IMR-90 (cell line): ENCODE measurements at regions not wholly inside any gene's neighbourhood (a gene's known extent, or its start where the extent isn't known, plus 50 kb on each side); places are given as distances from the start of the nearest gene placed in this dataset.

Experiments used
- ATAC-seq: fragments of 200-7000 bp; cut with Tn5 transposase; 2 replicates; pipeline ENCODE4 v1.9.1; 2020; ENCODE audit warnings: low read depth, mild to moderate bottlenecking, moderate library complexity
- BruUV-seq: library from RNA; stranded (reverse); fragments of 400-500 nt; replicated peaks from 2 replicates; lab custom pipeline; 2021; lab: Mats Ljungman, UMichigan
- CTCF ChIA-PET: fragments of 300-600 bp; formaldehyde crosslinking; extraction: SDS; loops from one replicate; lab custom pipeline; 2021; ENCODE audit warnings: antibody characterized with exemption; lab: Yijun Ruan, JAX
- POLR2A ChIA-PET: fragments of 300-600 bp; sonication (Branson Sonifier 250); formaldehyde crosslinking; loops from one replicate; lab custom pipeline; 2022; ENCODE audit warnings: antibody characterized with exemption; ENCODE audit not compliant: unreplicated experiment; lab: Charles Lee
- DNase-seq: peaks from one replicate; pipeline ENCODE4 v3.0.0; 2013
- H2AFZ ChIP-seq: replicated peaks from 2 replicates; pipeline ENCODE3; 2013; ENCODE audit warnings: low read length, mild to moderate bottlenecking; ENCODE audit not compliant: poor library complexity
- H2AK5ac ChIP-seq: 2 replicates; pipeline ENCODE4 v1.6.1; 2013; ENCODE audit warnings: low read depth, low read length, inconsistent platforms
- H2AK9ac ChIP-seq: replicated peaks from 2 replicates; pipeline ENCODE3; 2013; ENCODE audit warnings: mild to moderate bottlenecking, low read depth, low read length, moderate library complexity; ENCODE audit not compliant: poor library complexity
- H2BK120ac ChIP-seq: 2 replicates; pipeline ENCODE4 v1.6.1; 2013; ENCODE audit warnings: low read depth, low read length, inconsistent platforms
- H2BK15ac ChIP-seq: 3 replicates; pipeline ENCODE4 v1.6.1; 2013; ENCODE audit warnings: low read depth, low read length, inconsistent platforms
- H2BK20ac ChIP-seq: 2 replicates; pipeline ENCODE4 v1.6.1; 2013; ENCODE audit warnings: low read depth, mild to moderate bottlenecking, inconsistent platforms, low read length, moderate library complexity
- H2BK5ac ChIP-seq: 2 replicates; pipeline ENCODE4 v1.6.1; 2013; ENCODE audit warnings: mild to moderate bottlenecking, low read depth, low read length, inconsistent platforms; ENCODE audit not compliant: poor library complexity, severe bottlenecking
- H3K14ac ChIP-seq: replicated peaks from 2 replicates; pipeline ENCODE4 v1.6.1; 2013; ENCODE audit warnings: low read depth, low read length, inconsistent platforms
- H3K18ac ChIP-seq: 2 replicates; pipeline ENCODE4 v1.6.1; 2013; ENCODE audit warnings: low read depth, low read length, control low read depth
- H3K23ac ChIP-seq: 2 replicates; pipeline ENCODE4 v1.6.1; 2013; ENCODE audit warnings: low read depth, low read length, inconsistent platforms
- H3K27ac ChIP-seq: 2 replicates; pipeline ENCODE4 v1.5.1; 2013; ENCODE audit warnings: mild to moderate bottlenecking, control low read depth, low read length; ENCODE audit not compliant: insufficient read depth
- H3K27me3 ChIP-seq: 2 replicates; pipeline ENCODE4 v1.6.1; 2013; ENCODE audit warnings: low read length; ENCODE audit not compliant: control insufficient read depth, insufficient read depth
- H3K36me3 ChIP-seq: 2 replicates; pipeline ENCODE4 v1.6.1; 2013; ENCODE audit warnings: low read length, mixed read lengths; ENCODE audit not compliant: control insufficient read depth, insufficient read depth
- H3K4ac ChIP-seq: 2 replicates; pipeline ENCODE4 v1.6.1; 2013; ENCODE audit warnings: low read depth, low read length, inconsistent platforms
- H3K4me1 ChIP-seq: 2 replicates; pipeline ENCODE4 v1.6.1; 2013; ENCODE audit warnings: low read length, mixed read lengths; ENCODE audit not compliant: control insufficient read depth, insufficient read depth
- H3K4me2 ChIP-seq: 2 replicates; pipeline ENCODE4 v1.6.1; 2013; ENCODE audit warnings: low read depth, mild to moderate bottlenecking, control low read depth, low read length, moderate library complexity
- H3K4me3 ChIP-seq: 2 replicates; pipeline ENCODE4 v1.5.1; 2013; ENCODE audit warnings: low read depth, mild to moderate bottlenecking, control low read depth, low read length, moderate library complexity; ENCODE audit not compliant: insufficient read depth
- H3K56ac ChIP-seq: 2 replicates; pipeline ENCODE4 v1.6.1; 2013; ENCODE audit warnings: low read length, inconsistent platforms; ENCODE audit not compliant: insufficient read depth; ENCODE audit errors: extremely low read depth
- H3K79me1 ChIP-seq, 2 experiments: 2 replicates each; pipeline ENCODE4 v1.6.1; 2013; ENCODE audit warnings: low read length in 2 of 2, inconsistent platforms in 1 of 2, low read depth in 1 of 2
- H3K9ac ChIP-seq: 2 replicates; pipeline ENCODE4 v1.6.1; 2013; ENCODE audit warnings: low read depth, low read length, control low read depth
- H3K9me1 ChIP-seq: 2 replicates; pipeline ENCODE4 v1.6.1; 2013; ENCODE audit warnings: low read length, inconsistent platforms; ENCODE audit not compliant: insufficient read depth
- H3K9me3 ChIP-seq: 2 replicates; pipeline ENCODE4 v1.6.1; 2013; ENCODE audit warnings: low read length; ENCODE audit not compliant: control insufficient read depth, insufficient read depth
- H4K20me1 ChIP-seq: 2 replicates; pipeline ENCODE4 v1.6.1; 2013; ENCODE audit warnings: low read length, inconsistent platforms; ENCODE audit not compliant: insufficient read depth
- H4K5ac ChIP-seq: 2 replicates; pipeline ENCODE4 v1.6.1; 2013; ENCODE audit warnings: mild to moderate bottlenecking, low read depth, low read length, control low read depth
- H4K8ac ChIP-seq, 2 experiments: 2 replicates each; pipeline ENCODE4 v1.6.1; 2013; ENCODE audit warnings: low read depth in 2 of 2, low read length in 2 of 2, control low read depth in 1 of 2, inconsistent platforms in 1 of 2
- H4K91ac ChIP-seq: 2 replicates; pipeline ENCODE4 v1.6.1; 2013; ENCODE audit warnings: low read depth, low read length, inconsistent platforms; ENCODE audit not compliant: insufficient read depth
- BHLHE40 ChIP-seq: fragments of 150-350 bp; IDR thresholded peaks from 2 replicates; pipeline ENCODE4 v1.6.1; 2016; ENCODE audit warnings: mild to moderate bottlenecking, low read depth, low read length
- CHD1 ChIP-seq: IDR thresholded peaks from 2 replicates; pipeline ENCODE4 v1.6.1; 2012; ENCODE audit warnings: low read depth, low read length, improper control_type of control experiment
- MAZ ChIP-seq: IDR thresholded peaks from 2 replicates; pipeline ENCODE4 v1.6.1; 2012; ENCODE audit warnings: low read depth, mild to moderate bottlenecking, low read length, improper control_type of control experiment, moderate library complexity, borderline replicate concordance
- RAD21 ChIP-seq: IDR thresholded peaks from 2 replicates; pipeline ENCODE4 v1.6.1; 2012; ENCODE audit warnings: low read length, improper control_type of control experiment
- RCOR1 ChIP-seq: IDR thresholded peaks from 2 replicates; pipeline ENCODE4 v1.6.1; 2012; ENCODE audit warnings: mild to moderate bottlenecking, low read length, improper control_type of control experiment; ENCODE audit not compliant: insufficient replicate concordance
- RFX5 ChIP-seq: IDR thresholded peaks from 2 replicates; pipeline ENCODE4 v1.8.0; 2012; ENCODE audit warnings: low read depth, mild to moderate bottlenecking, low read length, moderate library complexity
- USF2 ChIP-seq: fragments of 150-350 bp; IDR thresholded peaks from 2 replicates; pipeline ENCODE4 v1.6.1; 2017; ENCODE audit warnings: mild to moderate bottlenecking, antibody characterized with exemption, low read length, low read depth
- WGBS, 2 experiments: methylation state at CpG; one replicate each; pipeline versions ENCODE4 v1.1.5 to v1.1.7; 2013; ENCODE audit warnings: missing lambda C conversion rate in 2 of 2; ENCODE audit not compliant: insufficient read length in 1 of 2; ENCODE audit errors: extremely low coverage in 2 of 2; 5-methylcytosine and 5-hydroxymethylcytosine counted together
- dilution Hi-C: fragments of 300-500 bp; cut with HindIII; formaldehyde crosslinking; loops from one replicate; pipeline ENCODE4 v1.14.3; 2018; ENCODE audit warnings: low sequenced_read_pairs; ENCODE audit not compliant: unreplicated experiment
- in situ Hi-C: fragments of 300-500 bp; cut with MboI; formaldehyde crosslinking; loops from 3 replicates; pipeline ENCODE4 v1.14.3; 2019; ENCODE audit warnings: low sequenced_read_pairs, inconsistent platforms, mixed read lengths
- intact Hi-C: fragments of 100-400 bp; cut with micrococcal nuclease; formaldehyde crosslinking; loops from 2 replicates; pipeline ENCODE4 v1.10.0; 2022
- TF ChIP-seq, protein P1 (sequence below): conservative IDR thresholded peaks from 2 replicates; pipeline ENCODE4 v1.5.1; 2012; ENCODE audit warnings: mild to moderate bottlenecking, low read depth, low read length, improper control_type of control experiment

- no TSS peak for BruUV-seq
- TF ChIP-seq, protein P1, sequence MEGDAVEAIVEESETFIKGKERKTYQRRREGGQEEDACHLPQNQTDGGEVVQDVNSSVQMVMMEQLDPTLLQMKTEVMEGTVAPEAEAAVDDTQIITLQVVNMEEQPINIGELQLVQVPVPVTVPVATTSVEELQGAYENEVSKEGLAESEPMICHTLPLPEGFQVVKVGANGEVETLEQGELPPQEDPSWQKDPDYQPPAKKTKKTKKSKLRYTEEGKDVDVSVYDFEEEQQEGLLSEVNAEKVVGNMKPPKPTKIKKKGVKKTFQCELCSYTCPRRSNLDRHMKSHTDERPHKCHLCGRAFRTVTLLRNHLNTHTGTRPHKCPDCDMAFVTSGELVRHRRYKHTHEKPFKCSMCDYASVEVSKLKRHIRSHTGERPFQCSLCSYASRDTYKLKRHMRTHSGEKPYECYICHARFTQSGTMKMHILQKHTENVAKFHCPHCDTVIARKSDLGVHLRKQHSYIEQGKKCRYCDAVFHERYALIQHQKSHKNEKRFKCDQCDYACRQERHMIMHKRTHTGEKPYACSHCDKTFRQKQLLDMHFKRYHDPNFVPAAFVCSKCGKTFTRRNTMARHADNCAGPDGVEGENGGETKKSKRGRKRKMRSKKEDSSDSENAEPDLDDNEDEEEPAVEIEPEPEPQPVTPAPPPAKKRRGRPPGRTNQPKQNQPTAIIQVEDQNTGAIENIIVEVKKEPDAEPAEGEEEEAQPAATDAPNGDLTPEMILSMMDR = no peak
- TF ChIP-seq RCOR1 (no peak), BHLHE40 (no peak), RFX5 (no peak), CHD1 (no peak), USF2 (no peak), RAD21 (no peak), MAZ (no peak)
- no peaks in the 10 kb centered on the region for H3K4me1 ChIP-seq
Measured at GRCh38 chr5:13629218-13629617, 315.3 kb downstream of the DNAH5 start.

More at GRCh38 chr5:13629218-13629617, 315.3 kb downstream of the DNAH5 start:
- Histone ChIP-seq H3K4ac (no peak overlapping the region), H3K14ac (no peak overlapping the region), H3K36me3 (no peaks in the 10 kb centered on the region), H3K4me2 (no peak overlapping the region), H2BK20ac (no peak overlapping the region), H3K4me3 (no peak overlapping the region), H3K9me3 (no peaks in the 10 kb centered on the region), H4K5ac (no peak overlapping the region), H3K56ac (no peak overlapping the region), H4K8ac (no peak overlapping the region), H3K18ac (no peak overlapping the region), H4K91ac (no peak overlapping the region), H3K27ac (no peak overlapping the region), H3K9ac (no peak overlapping the region), H2BK5ac (no peak overlapping the region), H4K20me1 (no peaks in the 10 kb centered on the region), H3K9me1 (no peaks in the 10 kb centered on the region), H2AFZ (no peak overlapping the region), H2AK9ac (no peak overlapping the region), H2BK15ac (no peak overlapping the region), H3K27me3 (0 out of 2 replicates have a peak, but pooled peaks cover 2% of the 10 kb centered on the region), H2AK5ac (no peak overlapping the region), H2BK120ac (no peak overlapping the region), H3K79me1 (no peaks in the 10 kb centered on the region), H3K23ac (no peak overlapping the region)
- DNase-seq (no peak), ATAC-seq (no peak)
- dilution Hi-C loops (no loop called here), in situ Hi-C loops (no loop called here), intact Hi-C loops (no loop called here)
- POLR2A ChIA-PET = no interaction called here
- CTCF ChIA-PET = no interaction called here
- WGBS, 2 experiments = no CpG with 5 or more reads among the region's 2 CpGs
